ENCODE measurements at regions not wholly inside any gene's neighbourhood (a gene's known extent, or its start where the extent isn't known, plus 50 kb on each side); places are given as distances from the start of the nearest gene placed in this dataset.

DNA sequence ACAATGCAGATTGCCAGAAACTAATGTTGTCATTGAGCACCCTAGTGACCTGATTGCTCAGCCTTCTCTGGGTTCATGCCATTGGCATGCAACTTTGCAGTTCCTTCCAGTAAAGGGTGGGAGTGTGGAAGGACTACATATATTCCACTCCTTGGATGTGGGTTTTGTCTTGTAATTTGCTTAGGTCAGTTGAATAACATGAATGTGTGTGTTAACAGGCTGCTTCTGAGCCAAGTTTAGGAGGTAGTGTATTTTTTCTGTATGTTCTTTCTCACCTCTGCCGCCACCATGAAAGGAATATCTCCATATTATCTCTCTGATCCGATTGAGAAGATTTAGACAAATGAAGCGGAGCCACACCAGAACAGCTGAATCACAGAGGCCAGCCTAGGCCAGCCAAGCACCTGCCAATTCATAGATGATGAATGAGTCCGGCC, 1929.6 kb upstream of the CDH6 start:
- H3K27me3 ChIP-seq: no peaks in the 10 kb centered on the region
- no peaks in the 10 kb centered on the region for H3K9me3 ChIP-seq
- TF ChIP-seq, protein P1, sequence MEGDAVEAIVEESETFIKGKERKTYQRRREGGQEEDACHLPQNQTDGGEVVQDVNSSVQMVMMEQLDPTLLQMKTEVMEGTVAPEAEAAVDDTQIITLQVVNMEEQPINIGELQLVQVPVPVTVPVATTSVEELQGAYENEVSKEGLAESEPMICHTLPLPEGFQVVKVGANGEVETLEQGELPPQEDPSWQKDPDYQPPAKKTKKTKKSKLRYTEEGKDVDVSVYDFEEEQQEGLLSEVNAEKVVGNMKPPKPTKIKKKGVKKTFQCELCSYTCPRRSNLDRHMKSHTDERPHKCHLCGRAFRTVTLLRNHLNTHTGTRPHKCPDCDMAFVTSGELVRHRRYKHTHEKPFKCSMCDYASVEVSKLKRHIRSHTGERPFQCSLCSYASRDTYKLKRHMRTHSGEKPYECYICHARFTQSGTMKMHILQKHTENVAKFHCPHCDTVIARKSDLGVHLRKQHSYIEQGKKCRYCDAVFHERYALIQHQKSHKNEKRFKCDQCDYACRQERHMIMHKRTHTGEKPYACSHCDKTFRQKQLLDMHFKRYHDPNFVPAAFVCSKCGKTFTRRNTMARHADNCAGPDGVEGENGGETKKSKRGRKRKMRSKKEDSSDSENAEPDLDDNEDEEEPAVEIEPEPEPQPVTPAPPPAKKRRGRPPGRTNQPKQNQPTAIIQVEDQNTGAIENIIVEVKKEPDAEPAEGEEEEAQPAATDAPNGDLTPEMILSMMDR (IDR thresholded peaks at IDR 0.05): no peak
- no peaks in the 10 kb centered on the region for H3K4me1 ChIP-seq
- H3K4me3 ChIP-seq: no peak overlapping the region
- no peak for DNase-seq (ENCODE audit: low spot score)
- no peaks in the 10 kb centered on the region for H3K36me3 ChIP-seq
- H3K27ac ChIP-seq: no peak overlapping the region

DNA sequence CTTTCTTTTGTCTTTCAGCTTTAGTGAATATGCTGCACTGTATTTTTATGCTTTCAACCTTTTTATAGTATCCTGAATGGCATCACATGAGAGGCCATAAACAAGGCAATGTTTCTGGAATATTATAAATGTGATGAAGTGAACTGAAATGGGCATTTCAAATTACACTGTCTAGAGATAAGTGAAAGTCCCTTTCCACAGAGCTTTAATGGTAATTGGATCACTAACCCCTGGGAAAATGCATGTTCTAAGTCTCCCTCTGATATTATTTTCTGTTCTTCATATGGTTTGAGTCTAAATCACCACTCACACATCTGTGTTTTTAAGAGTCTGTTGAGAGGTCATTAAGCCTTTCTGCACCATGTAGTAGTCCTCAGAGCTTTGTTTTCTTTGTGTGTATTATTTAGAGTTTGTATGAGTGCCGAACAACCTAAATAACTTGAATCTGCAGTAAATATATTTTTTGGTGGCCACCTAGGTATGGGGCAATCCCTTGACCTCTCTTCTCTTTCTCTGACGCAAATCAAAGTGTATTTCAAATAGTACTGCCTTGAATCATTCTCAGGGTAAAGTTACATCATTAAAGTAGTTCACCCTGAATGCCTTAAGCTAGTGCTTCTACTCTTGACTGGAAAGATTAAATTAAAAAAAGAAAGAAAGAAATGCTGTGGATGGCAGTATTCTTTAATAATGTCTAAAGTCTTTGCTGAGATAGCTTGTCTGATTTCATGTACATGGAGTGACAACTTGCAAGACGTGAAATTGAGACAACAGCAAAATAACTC, 1931.0 kb upstream of the CDH6 start:
- H3K4me1 ChIP-seq: no peaks in the 10 kb centered on the region
- H3K36me3 ChIP-seq: no peaks in the 10 kb centered on the region
- TF ChIP-seq, protein P1 (IDR thresholded peaks at IDR 0.05): no peak
- DNase-seq (ENCODE audit: low spot score): no peak
- H3K27me3 ChIP-seq: no peaks in the 10 kb centered on the region
- H3K9me3 ChIP-seq: no peaks in the 10 kb centered on the region
- no peak overlapping the region for H3K4me3 ChIP-seq
- no peak overlapping the region for H3K27ac ChIP-seq

DNA sequence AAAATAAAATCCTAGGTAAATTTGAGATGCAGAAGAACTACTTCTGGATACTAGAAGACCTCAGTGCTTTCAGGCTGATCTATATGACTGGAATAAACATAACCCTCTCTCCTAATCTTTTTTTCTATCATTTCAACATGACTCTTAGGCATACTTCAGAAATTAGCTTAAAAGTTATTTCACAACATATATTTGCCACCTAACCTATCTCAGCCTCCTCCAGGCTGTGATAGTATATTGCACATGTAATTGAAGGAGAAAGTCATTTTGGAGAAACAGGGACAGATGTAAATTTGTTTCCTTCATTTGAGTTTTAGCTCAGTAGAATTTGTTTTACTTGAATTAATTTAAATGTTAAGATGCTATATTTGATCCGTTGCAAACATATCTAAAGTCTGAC, 1932.3 kb upstream of the CDH6 start:
- TF ChIP-seq, protein P1 (IDR thresholded peaks at IDR 0.05): no peak
- no peaks in the 10 kb centered on the region for H3K9me3 ChIP-seq
- no peak overlapping the region for H3K4me3 ChIP-seq

DNA sequence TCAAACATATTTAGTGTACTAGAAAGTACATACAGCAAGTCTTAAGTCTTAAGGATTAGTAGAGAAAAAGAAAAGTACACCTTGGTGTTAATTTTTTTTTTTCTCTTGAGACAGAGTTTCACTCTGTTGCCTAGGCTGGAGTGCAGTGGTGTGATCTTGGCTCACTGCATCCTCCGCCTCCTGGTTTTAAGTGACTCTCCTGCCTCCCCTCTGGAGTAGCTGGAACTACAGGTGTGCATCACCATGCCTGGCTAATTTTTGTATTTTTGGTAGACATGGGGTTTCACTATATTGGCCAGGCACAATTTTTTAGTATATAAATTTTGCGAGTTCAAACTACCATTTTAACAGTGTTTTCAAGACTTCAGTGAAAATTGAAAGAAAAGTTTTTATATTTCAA, 1941.1 kb upstream of the CDH6 start:
- no peaks in the 10 kb centered on the region for H3K27me3 ChIP-seq
- no peak for DNase-seq (ENCODE audit: low spot score)
- H3K27ac ChIP-seq: no peak overlapping the region
- no peaks in the 10 kb centered on the region for H3K4me1 ChIP-seq
- no peaks in the 10 kb centered on the region for H3K36me3 ChIP-seq
- TF ChIP-seq, protein P1 (IDR thresholded peaks at IDR 0.05): no peak
- H3K9me3 ChIP-seq: no peaks in the 10 kb centered on the region
- H3K4me3 ChIP-seq: no peak overlapping the region

More for the DNA sequence above, 1932.3 kb upstream of the CDH6 start:
- Histone ChIP-seq H3K27me3 (no peaks in the 10 kb centered on the region), H3K36me3 (no peaks in the 10 kb centered on the region), H3K4me1 (no peaks in the 10 kb centered on the region), H3K27ac (no peak overlapping the region)
- no peak for DNase-seq (ENCODE audit: low spot score)

DNA sequence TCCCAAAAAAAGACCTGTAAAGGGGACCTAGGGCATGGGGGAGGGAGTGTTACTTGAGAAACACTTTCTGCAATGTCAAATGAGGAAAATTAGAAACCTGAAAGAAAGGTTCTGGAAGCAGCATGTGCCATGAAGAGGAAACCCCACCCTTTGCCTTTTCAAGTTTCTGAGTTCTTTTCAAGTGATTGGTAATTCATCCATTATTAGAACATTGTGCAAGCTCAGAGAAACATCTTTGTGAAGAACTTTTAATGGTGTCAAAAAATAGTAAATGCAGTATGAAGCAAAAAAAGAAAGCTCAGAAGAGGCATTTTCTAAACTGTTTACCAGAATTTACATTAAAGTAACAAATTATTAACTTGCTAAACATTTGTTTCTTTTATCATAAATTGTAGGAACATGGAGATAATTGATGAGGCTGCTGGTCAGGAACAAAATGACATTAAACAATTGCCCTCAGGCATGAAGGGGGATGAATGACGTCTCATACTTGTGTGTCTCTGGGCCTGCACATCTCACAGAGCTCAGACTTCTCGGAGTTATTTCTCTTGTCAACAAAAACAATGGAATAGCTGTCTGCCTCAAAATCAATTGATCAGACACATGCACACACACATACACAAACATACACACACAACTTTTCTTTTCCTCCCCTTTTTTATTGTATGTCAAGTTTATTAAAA, 1946.0 kb upstream of the CDH6 start:
- Histone ChIP-seq H3K27me3 (no peaks in the 10 kb centered on the region), H3K36me3 (no peaks in the 10 kb centered on the region), H3K9me3 (no peaks in the 10 kb centered on the region), H3K4me1 (no peaks in the 10 kb centered on the region), H3K4me3 (no peak overlapping the region), H3K27ac (no peak overlapping the region)
- no peak for DNase-seq (ENCODE audit: low spot score)
- TF ChIP-seq, protein P1 (IDR thresholded peaks at IDR 0.05): no peak
